ENCODE measurements at regions not wholly inside any gene's neighbourhood (a gene's known extent, or its start where the extent isn't known, plus 50 kb on each side); places are given as distances from the start of the nearest gene placed in this dataset.

GRCh38 chr11:121766991-121767390 is 314.2 kb upstream of the SORL1-AS1 start:
- H3K27ac ChIP-seq, result no peak overlapping the region
- TF ChIP-seq CTCF (conservative IDR thresholded peaks at IDR 0.05) (no peak), ZFX (IDR thresholded peaks at IDR 0.05) (no peak)

- TF ChIP-seq CTCF (conservative IDR thresholded peaks at IDR 0.05) (no peak), ZFX (IDR thresholded peaks at IDR 0.05) (no peak)
- H3K27ac ChIP-seq, result no peak overlapping the region
Observed at GRCh38 chr11:121766166-121766565, 313.4 kb upstream of the SORL1-AS1 start.

- H3K27ac ChIP-seq, result no peak overlapping the region
- TF ChIP-seq ZFX (IDR thresholded peaks at IDR 0.05), result no peak
- TF ChIP-seq CTCF (conservative IDR thresholded peaks at IDR 0.05), result no peak
Observed at GRCh38 chr11:121763526-121763925, 310.8 kb upstream of the SORL1-AS1 start.

- H3K27ac ChIP-seq, result no peak overlapping the region
- TF ChIP-seq ZFX (IDR thresholded peaks at IDR 0.05) (no peak), CTCF (conservative IDR thresholded peaks at IDR 0.05) (no peak)
Observed at GRCh38 chr11:121762820-121763219, 310.1 kb upstream of the SORL1-AS1 start.

GRCh38 chr11:121761186-121761585 is 308.4 kb upstream of the SORL1-AS1 start:
- no peak for TF ChIP-seq ZFX (IDR thresholded peaks at IDR 0.05)
- no peak for TF ChIP-seq CTCF (conservative IDR thresholded peaks at IDR 0.05)

GRCh38 chr11:121757480-121758125 is 304.8 kb upstream of the SORL1-AS1 start:
- H3K27ac ChIP-seq, result no peak overlapping the region
- TF ChIP-seq CTCF (conservative IDR thresholded peaks at IDR 0.05), result no peak
- TF ChIP-seq ZFX (IDR thresholded peaks at IDR 0.05), result no peak

More at GRCh38 chr11:121761186-121761585, 308.4 kb upstream of the SORL1-AS1 start:
- no peak overlapping the region for H3K27ac ChIP-seq

GRCh38 chr11:121755906-121756305 is 303.1 kb upstream of the SORL1-AS1 start:
- no peak overlapping the region for H3K27ac ChIP-seq
- TF ChIP-seq CTCF (conservative IDR thresholded peaks at IDR 0.05) (no peak), ZFX (IDR thresholded peaks at IDR 0.05) (no peak)

All from C4-2B (cell line).